H1 (cell line): ENCODE measurements at regions not wholly inside any gene's neighbourhood (a gene's known extent, or its start where the extent isn't known, plus 50 kb on each side); places are given as distances from the start of the nearest gene placed in this dataset.

ENCODE experiments used
- CTCF ChIA-PET: fragments of 300-600 bp; sonication (Branson Sonifier 250); formaldehyde crosslinking; loops from one replicate; lab custom pipeline; 2021; ENCODE audit not compliant: partially characterized antibody; lab: Charles Lee
- POLR2A ChIA-PET: fragments of 300-600 bp; sonication (Branson Sonifier 250); formaldehyde crosslinking; loops from one replicate; lab custom pipeline; 2021; ENCODE audit warnings: inconsistent platforms; ENCODE audit not compliant: partially characterized antibody; lab: Charles Lee
- DNase-seq, 2 experiments: peaks; one replicate each; pipeline versions ENCODE4 v3.0.0 to v3.0.0-alpha.2; 2010 to 2022; ENCODE audit warnings: low spot score in 2 of 2, low read depth in 1 of 2, mixed read lengths in 1 of 2
- FAIRE-seq: peaks from 2 replicates; lab custom pipeline; 2011; peaks lifted over from hg19 to GRCh38; lab: Jason Lieb, UNC
- H2AFZ ChIP-seq: 2 replicates; pipeline ENCODE4 v1.8.1; 2012; ENCODE audit warnings: low read length, inconsistent platforms
- H2AK5ac ChIP-seq: 2 replicates; pipeline ENCODE4 v1.6.1; 2013; ENCODE audit warnings: low read depth, low read length
- H2BK120ac ChIP-seq: replicated peaks from 2 replicates; pipeline ENCODE3; 2013; ENCODE audit warnings: low read depth, low read length, inconsistent platforms
- H2BK12ac ChIP-seq: 2 replicates; pipeline ENCODE4 v1.6.1; 2013; ENCODE audit warnings: low read depth, low read length
- H2BK15ac ChIP-seq: 2 replicates; pipeline ENCODE4 v1.6.1; 2013; ENCODE audit warnings: low read length
- H2BK20ac ChIP-seq: 2 replicates; pipeline ENCODE4 v1.6.1; 2013; ENCODE audit warnings: low read length
- H2BK5ac ChIP-seq: 2 replicates; pipeline ENCODE4 v1.6.1; 2013; ENCODE audit warnings: low read depth, low read length
- H3K14ac ChIP-seq: 2 replicates; pipeline ENCODE4 v1.6.1; 2013; ENCODE audit warnings: inconsistent platforms; ENCODE audit not compliant: insufficient read length
- H3K18ac ChIP-seq: 2 replicates; pipeline ENCODE4 v1.6.1; 2013; ENCODE audit warnings: low read length; ENCODE audit errors: extremely low read depth
- H3K23ac ChIP-seq: 2 replicates; pipeline ENCODE4 v1.6.1; 2013; ENCODE audit warnings: inconsistent platforms; ENCODE audit not compliant: insufficient read length
- H3K23me2 ChIP-seq: 2 replicates; pipeline ENCODE4 v1.6.1; 2013; ENCODE audit warnings: low read depth, low read length
- H3K27ac ChIP-seq: 2 replicates; pipeline ENCODE4 v1.6.1; 2011; ENCODE audit warnings: low read depth, low read length, inconsistent platforms
- H3K27me3 ChIP-seq, 4 experiments: replicated peaks in 1 of 4; 1 replicate in 1 of 4; 2 replicates in 3 of 4; pipeline versions ENCODE4 v1.6.1 to v1.8.1; 2011 to 2013; ENCODE audit warnings: low read length in 3 of 4, mild to moderate bottlenecking in 3 of 4, inconsistent platforms in 2 of 4, mixed read lengths in 2 of 4, moderate library complexity in 1 of 4; ENCODE audit not compliant: control insufficient read depth in 3 of 4, insufficient read depth in 3 of 4; ENCODE audit errors: extremely low read depth in 1 of 4
- H3K36me3 ChIP-seq, 4 experiments: 2 replicates each; pipeline versions ENCODE4 v1.6.1 to v1.8.1; 2011 to 2013; ENCODE audit warnings: mild to moderate bottlenecking in 4 of 4, low read length in 3 of 4, moderate library complexity in 2 of 4, control low read depth in 1 of 4, inconsistent platforms in 1 of 4; ENCODE audit not compliant: insufficient read depth in 4 of 4, control insufficient read depth in 2 of 4
- H3K4ac ChIP-seq: replicated peaks from 2 replicates; pipeline ENCODE3; 2013; ENCODE audit warnings: low read length, low read depth, mixed read lengths, inconsistent platforms; ENCODE audit not compliant: insufficient read length
- H3K4me1 ChIP-seq, 4 experiments: replicated peaks in 1 of 4; 1 replicate in 1 of 4; 2 replicates in 3 of 4; pipeline versions ENCODE4 v1.6.1 to v1.8.1; 2011 to 2013; ENCODE audit warnings: low read length in 3 of 4, inconsistent platforms in 2 of 4, mixed read lengths in 1 of 4; ENCODE audit not compliant: insufficient read depth in 4 of 4, control insufficient read depth in 3 of 4
- H3K4me2 ChIP-seq, 2 experiments: 2 replicates each; pipeline versions ENCODE4 v1.6.1 to v1.8.1; 2011 to 2013; ENCODE audit warnings: low read depth in 2 of 2, low read length in 2 of 2, control low read depth in 1 of 2, inconsistent platforms in 1 of 2, mild to moderate bottlenecking in 1 of 2; ENCODE audit not compliant: insufficient read depth in 1 of 2
- H3K4me3 ChIP-seq, 4 experiments: fragments of 200-600, 300-600 bp in 1 of 4; sonication (generic), shearing (Covaris generic), sonication (Bioruptor Twin) in 1 of 4; 2 replicates each; pipeline versions ENCODE4 v1.5.1 to v1.8.1; 2011 to 2016; ENCODE audit warnings: low read length in 4 of 4, low read depth in 3 of 4, control low read depth in 2 of 4, inconsistent platforms in 2 of 4, mild to moderate bottlenecking in 2 of 4, mixed read lengths in 1 of 4, moderate library complexity in 1 of 4; ENCODE audit not compliant: insufficient read depth in 2 of 4; ENCODE audit errors: extremely low read depth in 1 of 4
- H3K56ac ChIP-seq: replicated peaks from 2 replicates; pipeline ENCODE3; 2013; ENCODE audit warnings: low read depth, mild to moderate bottlenecking, mixed read lengths, low read length, inconsistent platforms; ENCODE audit not compliant: insufficient read length
- H3K79me1 ChIP-seq: 2 replicates; pipeline ENCODE4 v1.6.1; 2013; ENCODE audit warnings: low read depth, low read length, control low read depth
- H3K79me2 ChIP-seq, 2 experiments: 2 replicates each; pipeline versions ENCODE4 v1.6.1 to v1.8.1; 2012 to 2013; ENCODE audit warnings: low read length in 2 of 2, mild to moderate bottlenecking in 2 of 2, inconsistent platforms in 1 of 2; ENCODE audit not compliant: insufficient read depth in 2 of 2, control insufficient read depth in 1 of 2
- H3K9ac ChIP-seq, 4 experiments: replicated peaks in 1 of 4; 1 replicate in 1 of 4; 2 replicates in 3 of 4; pipeline versions ENCODE4 v1.6.1 to v1.8.1; 2011 to 2013; ENCODE audit warnings: low read depth in 3 of 4, low read length in 3 of 4, control low read depth in 2 of 4, mild to moderate bottlenecking in 2 of 4, moderate library complexity in 2 of 4, inconsistent platforms in 1 of 4; ENCODE audit errors: extremely low read depth in 1 of 4
- H3K9me3 ChIP-seq, 2 experiments: 2 replicates each; pipeline versions ENCODE4 v1.6.1 to v1.8.1; 2012 to 2013; ENCODE audit warnings: mild to moderate bottlenecking in 2 of 2, moderate library complexity in 2 of 2, control low read depth in 1 of 2, inconsistent platforms in 1 of 2, low read depth in 1 of 2, low read length in 1 of 2, mixed read lengths in 1 of 2; ENCODE audit not compliant: insufficient read depth in 2 of 2
- H4K20me1 ChIP-seq, 2 experiments: replicated peaks in 1 of 2; 2 replicates each; pipeline versions ENCODE3 to v1.8.1; 2011 to 2013; ENCODE audit warnings: inconsistent platforms in 2 of 2, low read length in 2 of 2, mild to moderate bottlenecking in 1 of 2; ENCODE audit not compliant: insufficient read depth in 2 of 2, control insufficient read depth in 1 of 2
- H4K5ac ChIP-seq: 2 replicates; pipeline ENCODE4 v1.6.1; 2013; ENCODE audit warnings: low read length, low read depth, mixed read lengths, inconsistent platforms; ENCODE audit not compliant: insufficient read length
- H4K8ac ChIP-seq: 2 replicates; pipeline ENCODE4 v1.8.0; 2013; ENCODE audit warnings: mild to moderate bottlenecking, moderate library complexity, low read length, inconsistent platforms; ENCODE audit not compliant: insufficient read depth; ENCODE audit errors: extremely low read depth
- H4K91ac ChIP-seq: replicated peaks from 2 replicates; pipeline ENCODE3; 2013; ENCODE audit warnings: low read length, mixed read lengths, inconsistent platforms; ENCODE audit not compliant: insufficient read length
- CHD2 ChIP-seq: IDR thresholded peaks from 2 replicates; pipeline ENCODE4 v1.6.1; 2012; ENCODE audit warnings: low read length, improper control_type of control experiment
- KDM1A ChIP-seq: fragments of 200-600, 300-600 bp; sonication (generic); IDR thresholded peaks from 2 replicates; pipeline ENCODE4 v1.7.1; 2016; ENCODE audit warnings: mild to moderate bottlenecking, low read length, borderline replicate concordance
- MAFK ChIP-seq: IDR thresholded peaks from 2 replicates; pipeline ENCODE4 v1.6.1; 2012; ENCODE audit warnings: low read depth, mild to moderate bottlenecking, improper control_type of control experiment, low read length
- NANOG ChIP-seq: IDR thresholded peaks from 2 replicates; pipeline ENCODE4 v1.6.1; 2011; ENCODE audit warnings: low read length, low read depth, mild to moderate bottlenecking, inconsistent platforms; ENCODE audit not compliant: insufficient read depth, poor library complexity, severe bottlenecking
- RNF2 ChIP-seq: fragments of 200-900, 300-1000 bp; sonication (generic); IDR thresholded peaks from 2 replicates; pipeline ENCODE4 v1.7.1; 2016; ENCODE audit warnings: borderline replicate concordance, low read depth, mild to moderate bottlenecking, antibody characterized with exemption, low read length; ENCODE audit not compliant: poor library complexity, severe bottlenecking; ENCODE audit errors: missing control alignments
- SIRT6 ChIP-seq: IDR thresholded peaks from one replicate; pipeline ENCODE4 v1.7.1; 2012; ENCODE audit warnings: low read length, inconsistent platforms
- SRF ChIP-seq: IDR thresholded peaks from 2 replicates; pipeline ENCODE4 v1.6.1; 2011; ENCODE audit warnings: mild to moderate bottlenecking, low read depth, low read length, moderate library complexity
- TAF7 ChIP-seq: optimal IDR thresholded peaks from 2 replicates; pipeline ENCODE3; 2011; ENCODE audit warnings: low read depth, mild to moderate bottlenecking, inconsistent platforms, low read length, moderate library complexity, borderline replicate concordance
- TBP ChIP-seq: IDR thresholded peaks from 2 replicates; pipeline ENCODE4 v1.6.1; 2011; ENCODE audit warnings: low read depth, low read length, improper control_type of control experiment
- WGBS, 2 experiments: shearing (Covaris generic) in 1 of 2; methylation state at CpG; one replicate each; pipeline versions ENCODE4 v1.1.6 to v1.1.7; 2013 to 2015; ENCODE audit warnings: low lambda C conversion rate in 2 of 2, mixed read lengths in 2 of 2, inconsistent platforms in 1 of 2, low coverage in 1 of 2, missing lambda C conversion rate in 1 of 2; ENCODE audit not compliant: insufficient replicate concordance in 2 of 2, insufficient coverage in 1 of 2, insufficient read length in 1 of 2; ENCODE audit errors: extremely low coverage in 1 of 2, missing lambda C conversion rate in 1 of 2; 5-methylcytosine and 5-hydroxymethylcytosine counted together

DNA sequence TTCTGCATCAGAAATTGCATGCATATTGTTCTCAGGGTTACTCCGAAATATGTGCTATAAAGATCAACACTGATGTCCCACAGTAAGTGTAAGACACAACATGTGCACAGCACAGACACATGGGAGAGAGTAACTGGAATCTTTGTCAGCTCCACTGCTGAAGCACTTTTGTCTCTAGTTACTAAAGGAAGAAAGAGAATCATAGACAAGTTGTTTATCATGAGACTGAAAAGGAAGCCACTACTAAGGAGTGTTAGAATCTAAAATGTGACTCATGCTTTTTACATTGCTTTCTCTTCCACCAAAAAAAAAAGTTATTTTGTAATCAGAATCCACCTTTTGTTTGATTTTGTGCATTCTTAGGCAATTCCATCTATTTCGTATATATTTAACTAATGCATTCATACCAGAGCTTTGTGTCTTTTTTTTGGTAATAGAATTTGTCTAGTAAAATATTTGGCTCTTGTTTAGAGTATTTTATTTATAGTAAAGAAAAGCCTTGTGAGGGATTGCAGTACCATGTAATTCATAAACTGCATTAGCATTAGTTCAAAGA lies 502.4 kb downstream of the FBXO15 start:
- no peak for FAIRE-seq
- H3K9ac ChIP-seq: no peak overlapping the region

More for the DNA sequence above, 502.4 kb downstream of the FBXO15 start:
- no peaks in the 10 kb centered on the region for H3K36me3 ChIP-seq
- no peaks in the 10 kb centered on the region for H3K9me3 ChIP-seq
- H2BK20ac ChIP-seq: no peak overlapping the region
- H4K8ac ChIP-seq: no peak overlapping the region
- no peaks in the 10 kb centered on the region for H3K4me1 ChIP-seq
- no peak overlapping the region for H3K14ac ChIP-seq
- no peak for DNase-seq
- H3K27me3 ChIP-seq: no peaks in the 10 kb centered on the region
- H2BK15ac ChIP-seq: no peak overlapping the region
- POLR2A ChIA-PET: no interaction called here
- no peak overlapping the region for H2BK5ac ChIP-seq
- H2BK12ac ChIP-seq: no peak overlapping the region
- H3K27ac ChIP-seq: no peak overlapping the region
- no peak overlapping the region for H3K23ac ChIP-seq
- H3K4me2 ChIP-seq: no peak overlapping the region
- TF ChIP-seq MAFK (no peak), SIRT6 (no peak), CHD2 (no peak), RNF2 (no peak), NANOG (no peak), SRF (no peak), TAF7 (no peak), KDM1A (no peak), TBP (no peak)
- TF ChIP-seq, all 59 proteins: peak for 0
- no peak overlapping the region for H2AK5ac ChIP-seq
- H3K23me2 ChIP-seq: no peaks in the 10 kb centered on the region
- 86% methylated on average over 2 of the region's 2 CpGs; no CpG with 5 or more reads in 1 of the 2 experiments for WGBS, 2 experiments
- H3K4me3 ChIP-seq: no peak overlapping the region
- no peaks in the 10 kb centered on the region for H4K20me1 ChIP-seq
- no peak overlapping the region for H2BK120ac ChIP-seq
- H3K79me2 ChIP-seq: no peaks in the 10 kb centered on the region
- H4K91ac ChIP-seq: no peak overlapping the region
- H4K5ac ChIP-seq: no peak overlapping the region
- no peak overlapping the region for H3K4ac ChIP-seq
- CTCF ChIA-PET: no interaction called here
- H2AFZ ChIP-seq: no peak overlapping the region
- H3K18ac ChIP-seq: no peak overlapping the region
- no peaks in the 10 kb centered on the region for H3K79me1 ChIP-seq
- H3K56ac ChIP-seq: no peak overlapping the region
